Keratinocyte (primary cell): ENCODE measurements at regions not wholly inside any gene's neighbourhood (a gene's known extent, or its start where the extent isn't known, plus 50 kb on each side); places are given as distances from the start of the nearest gene placed in this dataset.

Source experiments
- EZH2 ChIP-seq: IDR thresholded peaks from one replicate; pipeline ENCODE4 v1.6.1; 2012; ENCODE audit warnings: inconsistent platforms, mild to moderate bottlenecking, low read length, moderate library complexity
- TF ChIP-seq, protein P1 (sequence below), 3 experiments: IDR thresholded peaks in 1 of 3; conservative IDR thresholded peaks in 1 of 3; optimal IDR thresholded peaks in 1 of 3; 2 replicates in 2 of 3; 3 replicates in 1 of 3; pipeline versions ENCODE3 to v1.5.1; 2011; ENCODE audit warnings: low read length in 3 of 3, mild to moderate bottlenecking in 3 of 3, moderate library complexity in 2 of 3, control low read depth in 1 of 3, inconsistent platforms in 1 of 3; ENCODE audit not compliant: insufficient read depth in 2 of 3; ENCODE audit errors: extremely low read depth in 1 of 3

DNA sequence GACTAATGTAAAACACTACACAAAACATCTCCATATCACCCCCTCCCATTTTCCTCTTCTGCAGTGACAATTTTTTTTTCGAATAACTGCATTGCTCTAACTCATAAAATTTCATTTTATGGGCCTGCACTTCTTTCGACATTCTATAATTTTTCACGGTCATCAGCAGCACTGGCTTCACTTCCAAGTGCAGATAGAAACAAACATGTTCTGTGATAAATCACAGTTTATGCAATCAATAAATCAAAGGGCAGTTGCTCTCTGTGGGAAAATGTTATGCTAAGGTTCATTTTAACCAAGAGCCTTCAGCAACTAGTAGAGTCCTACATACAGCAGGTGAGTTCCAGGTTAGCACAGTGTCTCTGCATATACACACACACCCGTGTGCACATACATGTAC lies 100.1 kb downstream of the GPAM start:
- TF ChIP-seq, protein P1, sequence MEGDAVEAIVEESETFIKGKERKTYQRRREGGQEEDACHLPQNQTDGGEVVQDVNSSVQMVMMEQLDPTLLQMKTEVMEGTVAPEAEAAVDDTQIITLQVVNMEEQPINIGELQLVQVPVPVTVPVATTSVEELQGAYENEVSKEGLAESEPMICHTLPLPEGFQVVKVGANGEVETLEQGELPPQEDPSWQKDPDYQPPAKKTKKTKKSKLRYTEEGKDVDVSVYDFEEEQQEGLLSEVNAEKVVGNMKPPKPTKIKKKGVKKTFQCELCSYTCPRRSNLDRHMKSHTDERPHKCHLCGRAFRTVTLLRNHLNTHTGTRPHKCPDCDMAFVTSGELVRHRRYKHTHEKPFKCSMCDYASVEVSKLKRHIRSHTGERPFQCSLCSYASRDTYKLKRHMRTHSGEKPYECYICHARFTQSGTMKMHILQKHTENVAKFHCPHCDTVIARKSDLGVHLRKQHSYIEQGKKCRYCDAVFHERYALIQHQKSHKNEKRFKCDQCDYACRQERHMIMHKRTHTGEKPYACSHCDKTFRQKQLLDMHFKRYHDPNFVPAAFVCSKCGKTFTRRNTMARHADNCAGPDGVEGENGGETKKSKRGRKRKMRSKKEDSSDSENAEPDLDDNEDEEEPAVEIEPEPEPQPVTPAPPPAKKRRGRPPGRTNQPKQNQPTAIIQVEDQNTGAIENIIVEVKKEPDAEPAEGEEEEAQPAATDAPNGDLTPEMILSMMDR (optimal IDR thresholded peaks at IDR 0.05 in 1 of 3, IDR thresholded peaks at IDR 0.05 in 1 of 3, conservative IDR thresholded peaks at IDR 0.05 in 1 of 3; ENCODE audit: extremely low read depth in 1 of 3, insufficient read depth in 2 of 3, low read length in 3 of 3) = no peak
- TF ChIP-seq EZH2 = no peak
